WTC11 (cell line): ENCODE measurements at regions not wholly inside any gene's neighbourhood (a gene's known extent, or its start where the extent isn't known, plus 50 kb on each side); places are given as distances from the start of the nearest gene placed in this dataset.

Experiments
- ATAC-seq: fragments of 200-7000 bp; cut with Tn5 transposase; 2 replicates; pipeline ENCODE4 v1.10.0; 2021; ENCODE audit warnings: mild to moderate bottlenecking, moderate library complexity
- CTCF ChIA-PET: fragments of 300-600 bp; sonication (Branson Sonifier 250); formaldehyde crosslinking; loops from one replicate; lab custom pipeline; 2021; ENCODE audit warnings: antibody characterized with exemption; lab: Charles Lee
- POLR2A ChIA-PET: fragments of 350-600 bp; sonication (Branson Sonifier 250); formaldehyde crosslinking; loops from one replicate; lab custom pipeline; 2021; ENCODE audit warnings: antibody characterized with exemption; lab: Charles Lee
- DNase-seq: peaks from one replicate; pipeline ENCODE4 v3.0.0; 2021; ENCODE audit warnings: low spot score
- H3K27ac Mint-ChIP-seq: 2 replicates; pipeline ENCODE4 v1.8.0; 2021; ENCODE audit warnings: mixed read lengths
- H3K27me3 Mint-ChIP-seq: 2 replicates; pipeline ENCODE4 v1.8.0; 2021; ENCODE audit warnings: low read depth, mild to moderate bottlenecking, moderate library complexity, mixed read lengths
- H3K36me3 Mint-ChIP-seq: 2 replicates; pipeline ENCODE4 v1.8.0; 2021; ENCODE audit warnings: mixed read lengths
- H3K4me1 Mint-ChIP-seq: 2 replicates; pipeline ENCODE4 v1.8.0; 2022; ENCODE audit warnings: mixed read lengths
- H3K4me3 Mint-ChIP-seq: 2 replicates; pipeline ENCODE4 v1.8.0; 2021; ENCODE audit warnings: mild to moderate bottlenecking, moderate library complexity, mixed read lengths
- H3K9me3 Mint-ChIP-seq: 2 replicates; pipeline ENCODE4 v1.8.0; 2021; ENCODE audit warnings: mixed read lengths
- AR ChIP-seq: fragments of 250-450 bp; sonication (Bioruptor Pico); IDR thresholded peaks from 2 replicates; pipeline ENCODE4 v1.9.0; 2021; ENCODE audit warnings: mild to moderate bottlenecking
- ARID4B ChIP-seq: sonication (generic); formaldehyde crosslinking; IDR thresholded peaks from 2 replicates; pipeline ENCODE4 v1.8.0; 2023; ENCODE audit warnings: missing genetic modification reagents, mild to moderate bottlenecking, borderline replicate concordance
- E2F4 ChIP-seq: sonication (generic); formaldehyde crosslinking; IDR thresholded peaks from 2 replicates; pipeline ENCODE4 v1.8.1; 2022; ENCODE audit warnings: low read depth, mild to moderate bottlenecking, moderate library complexity, missing genetic modification reagents, borderline replicate concordance
- ELF4 ChIP-seq: sonication (generic); formaldehyde crosslinking; IDR thresholded peaks from 2 replicates; pipeline ENCODE4 v1.8.1; 2022; ENCODE audit warnings: low read depth, mild to moderate bottlenecking, moderate library complexity, missing genetic modification reagents
- GRHL2 ChIP-seq: fragments of 250-450 bp; sonication (Bioruptor Pico); IDR thresholded peaks from 2 replicates; pipeline ENCODE4 v1.8.0; 2022; ENCODE audit warnings: mild to moderate bottlenecking, moderate library complexity; ENCODE audit not compliant: insufficient replicate concordance, severe bottlenecking
- HMGA2 ChIP-seq: fragments of 250-450 bp; sonication (Bioruptor Pico); IDR thresholded peaks from 2 replicates; pipeline ENCODE4 v1.4.0; 2021; ENCODE audit warnings: mild to moderate bottlenecking, moderate library complexity
- IRF2 ChIP-seq: sonication (generic); formaldehyde crosslinking; IDR thresholded peaks from 2 replicates; pipeline ENCODE4 v1.8.0; 2022; ENCODE audit warnings: low read depth, missing genetic modification reagents, borderline replicate concordance
- JUN ChIP-seq: sonication (generic); formaldehyde crosslinking; IDR thresholded peaks from 2 replicates; pipeline ENCODE4 v1.8.0; 2023; ENCODE audit warnings: mild to moderate bottlenecking, missing genetic modification reagents
- MLX ChIP-seq: sonication (generic); formaldehyde crosslinking; IDR thresholded peaks from 2 replicates; pipeline ENCODE4 v1.8.1; 2023; ENCODE audit warnings: mild to moderate bottlenecking, missing genetic modification reagents, moderate library complexity
- RORB ChIP-seq: fragments of 250-450 bp; sonication (Bioruptor Pico); IDR thresholded peaks from 2 replicates; pipeline ENCODE4 v1.9.0; 2021; ENCODE audit warnings: mild to moderate bottlenecking
- STAT6 ChIP-seq: sonication (generic); formaldehyde crosslinking; conservative IDR thresholded peaks from 2 replicates; pipeline ENCODE4 v1.8.1; 2023; ENCODE audit warnings: mild to moderate bottlenecking, low read depth, missing genetic modification reagents, moderate library complexity
- USF1 ChIP-seq: sonication (generic); formaldehyde crosslinking; IDR thresholded peaks from 2 replicates; pipeline ENCODE4 v1.8.0; 2022; ENCODE audit warnings: mild to moderate bottlenecking, missing genetic modification reagents
- ZBTB21 ChIP-seq: sonication (generic); formaldehyde crosslinking; IDR thresholded peaks from 2 replicates; pipeline ENCODE4 v1.8.1; 2023; ENCODE audit warnings: mild to moderate bottlenecking, missing genetic modification reagents, borderline replicate concordance
- ZNF281 ChIP-seq: sonication (generic); formaldehyde crosslinking; IDR thresholded peaks from 2 replicates; pipeline ENCODE4 v1.8.0; 2023; ENCODE audit warnings: mild to moderate bottlenecking, missing genetic modification reagents
- ZNF396 ChIP-seq: fragments of 250-450 bp; sonication (Bioruptor Pico); IDR thresholded peaks from 2 replicates; pipeline ENCODE4 v1.8.0; 2021; ENCODE audit warnings: mild to moderate bottlenecking, moderate library complexity, borderline replicate concordance

GRCh38 chr5:145176041-145176440, 659.1 kb downstream of the PRELID2 start (continued):
- TF ChIP-seq ELF4 = no peak

- no peaks in the 10 kb centered on the region for H3K9me3 Mint-ChIP-seq
- TF ChIP-seq RORB (CRISPR knock-in tag) (no peak), STAT6 (no peak), ZNF396 (CRISPR knock-in tag) (no peak), IRF2 (CRISPR knock-in tag) (no peak), GRHL2 (CRISPR knock-in tag) (no peak), ZBTB21 (CRISPR knock-in tag) (no peak), ZNF281 (CRISPR knock-in tag) (no peak), MLX (CRISPR knock-in tag) (no peak), USF1 (CRISPR knock-in tag) (no peak), JUN (CRISPR knock-in tag) (no peak), AR (CRISPR knock-in tag) (no peak), HMGA2 (CRISPR knock-in tag) (no peak), ARID4B (CRISPR knock-in tag) (no peak), E2F4 (CRISPR knock-in tag) (no peak)
- no peak for DNase-seq
- H3K4me1 Mint-ChIP-seq = peaks cover 7% of the 10 kb centered on the region
- no peak overlapping the region for H3K27ac Mint-ChIP-seq
- no peak for ATAC-seq
- no peak overlapping the region for H3K4me3 Mint-ChIP-seq
- ChIA-PET CTCF (no interaction called here), POLR2A (no interaction called here)
- H3K27me3 Mint-ChIP-seq = peaks cover 1% of the 10 kb centered on the region
- H3K36me3 Mint-ChIP-seq = no peaks in the 10 kb centered on the region
These were observed 669.0 kb downstream of the PRELID2 start for GRCh38 chr5:145166110-145166509.
